NCI-H748 (cell line): ENCODE measurements at regions not wholly inside any gene's neighbourhood (a gene's known extent, or its start where the extent isn't known, plus 50 kb on each side); places are given as distances from the start of the nearest gene placed in this dataset.
"Not testable (repeated sequence)": the region's sequence is repeated elsewhere in the genome, so short reads cannot be mapped to it uniquely, and the experiment has no call there.

Source experiments
- DNase-seq: peaks from one replicate; lab custom pipeline; 2025; ENCODE audit not compliant: unreplicated experiment; lab: John Stamatoyannopoulos, UW

DNA sequence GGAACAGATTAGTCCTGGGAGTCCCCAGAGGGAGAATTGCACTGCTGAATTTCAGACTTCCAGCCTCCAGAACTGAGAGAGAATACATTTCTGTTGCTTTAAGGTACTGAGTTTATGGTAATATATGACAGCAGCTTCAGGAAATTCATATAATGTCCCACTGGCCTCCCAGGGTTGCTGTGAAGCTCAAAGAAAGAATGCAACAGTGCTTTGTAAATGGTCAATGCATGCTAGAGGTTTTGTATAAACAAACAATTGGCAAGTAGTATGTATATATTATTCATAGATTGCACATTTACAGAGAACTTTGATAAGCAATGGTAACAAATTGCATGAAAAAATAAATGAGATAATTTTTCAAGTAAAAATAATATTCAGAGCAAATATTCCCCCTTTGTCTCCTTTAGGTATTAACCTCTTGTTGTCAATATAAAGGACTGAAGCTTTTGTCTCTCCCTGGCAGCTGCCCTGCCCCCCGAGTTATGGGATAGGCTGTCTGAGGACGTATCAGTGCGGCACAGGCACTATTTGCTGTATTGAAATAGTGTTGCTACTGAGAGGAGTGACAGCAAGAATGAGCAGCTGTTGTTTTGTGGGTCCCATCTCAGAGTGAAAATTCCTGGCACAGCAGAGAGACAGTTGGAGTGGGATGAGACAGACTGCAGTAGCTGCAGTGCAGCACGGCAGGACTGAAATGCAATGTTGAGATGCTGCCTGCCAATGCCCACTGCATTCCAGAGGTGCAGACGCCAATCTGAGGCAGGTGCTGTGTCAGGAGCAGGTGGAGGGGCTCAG lies 194.2 kb upstream of the GLRA1 start:
- no peak for DNase-seq

DNA sequence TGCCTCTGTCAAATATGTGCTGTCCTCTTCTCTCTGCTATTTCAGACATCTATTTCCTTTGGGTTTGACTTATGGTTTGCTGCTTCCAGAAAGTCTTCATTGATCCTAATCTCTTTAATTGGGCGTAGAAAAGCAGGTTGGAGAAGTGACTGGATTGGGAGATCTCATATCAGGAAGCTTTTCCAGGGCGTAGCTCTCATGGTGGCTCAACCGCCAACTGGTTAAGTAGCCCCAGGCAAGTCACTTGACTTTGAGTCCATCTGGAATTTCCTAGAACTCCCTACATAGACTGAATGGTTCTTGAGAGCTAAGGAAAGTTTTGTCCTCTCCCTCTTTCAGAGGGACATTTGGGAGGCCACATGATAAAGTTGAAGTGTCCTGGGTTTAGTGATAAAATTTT lies 192.3 kb upstream of the GLRA1 start:
- peak; percentile 9 for DNase-seq

DNA sequence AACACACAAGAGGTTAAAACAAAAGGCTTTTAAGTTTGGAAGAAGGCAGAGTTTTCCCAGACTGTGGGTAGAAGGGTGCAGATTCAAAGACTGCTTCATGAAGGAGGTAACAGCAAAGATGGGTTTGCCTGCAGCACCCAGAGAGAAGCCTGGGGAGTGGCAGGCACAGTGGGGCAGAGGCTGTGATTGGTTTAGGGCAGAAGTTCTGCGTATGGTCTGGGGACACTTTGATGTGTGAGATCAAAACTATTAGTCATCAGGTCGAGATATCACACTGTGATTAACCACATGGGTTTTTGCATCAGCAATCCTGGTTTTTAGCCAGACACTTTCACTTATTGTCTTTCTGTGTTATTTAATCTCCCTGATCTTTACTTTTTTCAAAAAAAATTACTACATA lies 188.8 kb upstream of the GLRA1 start:
- no peak for DNase-seq

DNA sequence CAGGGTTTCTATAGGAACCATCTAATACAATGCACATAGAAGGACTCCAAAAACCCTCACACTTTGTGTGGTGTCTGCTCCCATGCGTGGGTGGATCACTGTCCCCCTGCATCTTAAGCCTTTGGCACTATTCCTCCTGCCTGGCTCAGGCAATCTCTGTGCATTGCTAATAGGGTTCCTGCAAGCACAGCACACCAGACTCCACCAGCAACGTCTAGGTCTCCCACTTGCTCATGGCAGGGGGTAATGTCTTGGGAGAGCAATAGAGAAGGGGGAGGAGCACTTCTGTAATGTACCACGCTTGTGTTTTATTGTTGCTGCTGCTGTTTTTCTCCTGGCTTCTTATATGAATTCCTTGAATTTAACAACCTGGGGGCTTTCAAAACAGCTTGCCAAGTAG lies 182.6 kb upstream of the GLRA1 start:
- DNase-seq = no peak

DNA sequence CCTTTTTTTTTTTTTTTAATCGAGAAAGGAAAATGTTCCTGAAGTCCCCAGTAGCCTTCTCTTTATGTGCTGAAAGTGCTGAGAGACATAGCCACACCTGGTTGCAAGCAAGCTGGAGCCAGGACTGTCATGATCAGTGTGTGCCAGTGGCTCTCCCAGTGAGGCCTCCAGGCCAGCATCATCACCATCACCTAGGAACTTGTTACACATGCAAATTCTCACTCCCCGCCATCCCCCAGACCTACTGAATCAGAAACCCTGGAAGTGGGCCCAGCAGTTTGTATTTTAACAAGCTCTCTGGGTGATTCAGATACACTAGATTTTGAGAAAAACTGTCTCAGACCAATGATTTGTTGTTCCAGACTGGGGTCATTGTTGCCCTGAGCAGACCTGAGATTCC lies 181.9 kb upstream of the GLRA1 start:
- no peak for DNase-seq

DNA sequence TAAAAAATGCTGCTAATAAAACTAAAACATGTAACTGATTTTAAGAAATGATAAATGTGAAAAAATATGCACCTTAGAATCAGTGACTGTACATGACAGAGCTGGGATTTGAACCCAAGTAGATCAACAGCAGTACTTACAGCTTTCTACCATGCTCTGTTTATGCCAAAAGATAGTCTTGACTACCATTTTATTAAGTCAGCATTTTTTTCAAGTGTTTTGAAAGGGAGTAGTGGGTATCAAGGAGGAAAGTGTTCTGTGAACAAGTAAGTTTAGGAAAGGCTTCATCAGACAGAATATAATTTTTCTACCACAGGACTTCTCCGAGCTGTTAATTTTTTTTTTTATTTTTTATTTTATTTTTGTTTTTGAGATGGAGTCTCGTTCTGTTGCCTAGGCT lies 180.4 kb upstream of the GLRA1 start:
- DNase-seq = no peak

DNA sequence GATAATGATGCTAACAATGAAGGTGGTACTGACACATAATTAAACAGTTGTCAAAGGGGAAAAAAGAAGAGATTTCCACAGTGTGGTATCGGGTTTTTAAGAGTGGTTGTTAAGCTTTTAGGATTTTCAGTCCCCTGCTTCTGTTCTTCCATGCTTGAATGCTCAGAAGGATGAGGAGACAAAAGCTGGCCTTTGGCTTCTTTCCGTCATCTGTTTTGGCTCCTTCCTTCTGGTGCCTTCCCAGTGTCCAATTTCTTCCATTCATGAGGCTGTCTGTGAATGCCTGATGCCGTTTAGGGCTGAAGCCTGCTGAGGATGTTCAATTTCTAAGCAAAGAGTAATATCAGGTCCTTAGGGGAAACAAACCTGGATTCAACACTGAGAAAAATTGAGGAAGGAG lies 179.6 kb upstream of the GLRA1 start:
- peak; percentile 8 for DNase-seq

DNA sequence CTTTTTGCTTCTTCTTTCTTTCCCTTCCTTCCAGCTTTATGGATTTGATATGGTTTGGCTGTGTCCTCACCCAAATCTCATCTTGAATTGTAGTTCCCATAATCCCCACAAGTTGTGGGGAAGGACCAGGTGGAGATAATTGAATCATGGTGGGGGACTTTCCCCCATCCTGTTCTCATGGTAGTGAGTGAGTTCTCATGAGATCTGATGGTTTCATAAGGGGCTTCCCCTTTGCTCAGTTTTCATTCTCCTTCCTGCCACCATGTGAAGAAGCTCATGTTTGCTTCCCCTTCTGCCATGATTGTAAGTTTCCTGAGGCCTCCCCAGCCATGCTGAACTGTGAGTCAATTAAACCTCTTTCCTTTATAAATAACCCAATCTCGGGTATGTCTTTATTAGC lies 178.3 kb upstream of the GLRA1 start:
- not testable (repeated sequence) for DNase-seq

DNA sequence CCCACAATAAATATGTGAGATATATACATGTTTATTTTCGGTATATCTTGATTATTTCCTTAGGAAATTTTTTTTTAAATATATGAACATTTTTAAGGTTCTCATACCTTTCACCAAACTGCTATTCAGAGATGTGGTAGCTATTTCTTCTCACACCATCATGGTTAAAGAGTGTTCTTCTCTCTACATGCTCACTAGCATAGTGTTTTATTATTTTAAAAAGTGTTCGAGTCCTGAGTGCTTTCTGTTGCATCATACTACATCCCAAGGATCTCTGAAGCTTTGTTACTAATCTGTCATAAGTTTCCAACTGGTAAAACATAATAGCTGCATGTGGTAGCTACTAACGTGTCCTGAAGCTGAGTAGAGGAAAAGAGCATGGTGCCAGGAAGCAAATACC lies 177.4 kb upstream of the GLRA1 start:
- no peak for DNase-seq

DNA sequence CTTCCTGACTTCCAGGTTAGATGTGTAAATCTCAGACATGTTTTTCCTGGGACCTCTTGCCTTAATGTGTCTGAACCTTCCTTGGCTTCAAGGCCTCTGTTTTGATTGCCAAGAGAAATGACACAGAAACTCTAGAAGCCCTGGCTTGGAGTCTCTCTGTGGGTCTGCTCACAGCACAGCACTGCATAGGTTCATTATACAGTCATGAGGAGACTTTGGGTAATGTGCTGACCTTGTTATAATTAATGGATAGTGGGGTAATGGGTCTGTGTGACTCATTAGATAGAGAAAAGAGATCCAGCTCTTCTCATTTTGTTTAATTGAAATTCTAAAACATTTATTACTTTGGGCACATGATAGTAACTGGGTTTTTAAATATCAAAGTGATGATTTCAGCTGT lies 175.8 kb upstream of the GLRA1 start:
- no peak for DNase-seq

DNA sequence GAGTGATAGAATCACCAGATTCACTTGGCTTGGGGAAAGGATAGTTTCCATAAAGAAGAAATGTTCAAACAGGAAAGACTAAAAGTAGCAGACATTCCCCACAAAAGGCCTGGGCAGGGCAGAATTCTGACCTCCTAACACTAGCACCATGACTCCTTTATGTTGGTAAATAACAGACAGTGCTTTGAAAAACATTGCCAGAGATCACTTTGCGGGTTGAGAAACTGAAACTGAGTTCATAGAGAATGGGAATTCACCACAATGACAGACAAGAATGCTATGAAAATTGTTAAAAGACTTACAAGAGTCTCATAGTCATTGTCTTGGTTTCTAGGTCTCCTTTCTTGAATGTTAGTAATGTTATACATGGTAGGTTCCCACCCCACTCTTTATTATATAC lies 172.5 kb upstream of the GLRA1 start:
- no peak for DNase-seq

DNA sequence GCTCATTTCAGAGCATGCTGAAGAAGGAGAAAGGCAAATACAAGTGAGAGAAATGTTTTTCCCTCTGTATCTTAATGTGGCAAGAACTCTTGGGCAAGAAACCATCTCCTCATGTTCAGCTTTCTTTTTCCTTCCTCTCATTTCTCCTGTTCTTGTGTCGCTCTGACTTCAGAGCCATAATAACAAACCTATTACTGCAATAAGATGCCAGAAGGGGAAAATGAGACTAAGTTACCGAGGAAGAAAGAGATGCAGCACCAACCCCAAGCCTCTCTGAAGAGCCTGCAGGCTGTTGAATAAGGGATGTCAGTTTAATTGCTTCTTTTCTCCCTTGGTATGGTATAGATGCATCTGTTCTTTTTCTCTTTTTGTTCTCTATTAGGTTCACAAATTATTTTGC lies 170.1 kb upstream of the GLRA1 start:
- no peak for DNase-seq

DNA sequence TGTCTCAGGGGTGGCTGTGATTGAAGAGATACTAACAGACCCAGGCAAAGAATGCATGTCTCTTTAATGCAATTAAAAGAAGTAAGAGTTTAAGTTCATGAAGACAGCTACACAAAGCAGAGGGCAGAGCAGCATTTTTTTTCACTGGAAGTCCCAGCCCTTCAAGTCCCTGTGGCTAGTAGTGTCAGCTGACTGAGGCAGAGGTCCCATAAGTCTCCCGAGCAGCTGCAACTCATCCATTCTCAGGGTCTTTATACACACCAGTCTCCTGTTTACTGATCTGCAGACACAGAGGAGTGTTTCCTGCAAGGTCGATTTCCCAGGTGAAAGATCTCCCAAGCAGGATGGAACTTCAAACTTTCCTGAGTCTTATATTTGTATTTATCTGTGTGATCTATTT lies 169.4 kb upstream of the GLRA1 start:
- DNase-seq = no peak

DNA sequence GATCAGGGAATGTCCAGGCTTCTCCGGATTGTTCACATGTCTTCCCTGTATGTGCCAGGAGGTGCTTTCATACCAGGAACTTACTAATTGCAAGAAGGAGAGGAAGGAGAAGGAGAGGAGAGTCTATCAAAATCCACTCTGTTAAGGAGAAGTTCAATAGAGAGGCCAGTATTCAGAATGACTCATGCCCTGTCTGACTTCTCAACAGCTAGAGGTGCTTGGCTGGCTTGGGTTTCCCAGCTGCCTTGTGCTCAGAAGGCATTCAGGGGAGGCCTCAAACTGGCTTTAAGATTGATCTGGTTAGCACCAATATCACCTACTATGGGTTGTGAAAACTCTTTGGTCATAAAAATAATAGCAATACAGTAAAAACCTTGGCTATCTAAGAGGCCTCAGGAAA lies 167.9 kb upstream of the GLRA1 start:
- no peak for DNase-seq

DNA sequence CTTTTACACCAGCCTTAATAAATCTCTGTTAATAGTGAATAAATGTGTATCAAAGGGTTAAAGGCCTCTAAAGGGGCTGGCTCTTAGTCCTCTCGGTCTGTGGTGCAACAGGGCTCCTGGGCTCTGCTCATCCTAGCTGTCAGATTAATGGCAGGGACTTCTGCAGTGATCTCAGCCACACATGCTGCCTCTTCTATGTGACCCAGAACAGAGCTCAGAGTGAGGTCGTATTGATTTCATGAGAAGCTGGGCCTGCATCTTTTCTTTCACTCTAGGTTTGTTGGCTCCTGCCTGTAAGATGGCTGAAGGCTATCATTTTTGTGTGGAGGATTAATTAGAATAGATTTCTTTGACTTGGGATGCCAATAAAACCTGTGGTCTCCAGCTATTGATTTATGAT lies 165.0 kb upstream of the GLRA1 start:
- no peak for DNase-seq

DNA sequence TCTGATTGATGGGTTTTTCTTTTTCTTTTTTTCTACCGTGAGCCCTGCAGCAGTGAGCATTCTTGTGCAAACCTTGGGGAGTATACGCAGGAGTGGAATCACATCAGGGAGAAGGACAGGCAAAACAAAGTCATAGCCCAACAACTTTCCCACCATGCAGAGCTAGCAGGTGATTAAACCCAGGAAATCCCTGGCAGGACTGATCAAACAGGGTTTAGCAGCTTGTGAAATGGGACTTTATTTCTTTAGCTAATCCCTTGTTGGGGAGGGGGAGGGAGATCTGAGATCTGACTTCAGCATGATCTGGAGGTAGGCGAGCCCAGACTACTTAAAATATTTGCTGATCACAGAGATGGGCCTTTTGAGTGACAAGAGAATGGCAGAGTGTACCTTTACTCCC lies 162.0 kb upstream of the GLRA1 start:
- no peak for DNase-seq

DNA sequence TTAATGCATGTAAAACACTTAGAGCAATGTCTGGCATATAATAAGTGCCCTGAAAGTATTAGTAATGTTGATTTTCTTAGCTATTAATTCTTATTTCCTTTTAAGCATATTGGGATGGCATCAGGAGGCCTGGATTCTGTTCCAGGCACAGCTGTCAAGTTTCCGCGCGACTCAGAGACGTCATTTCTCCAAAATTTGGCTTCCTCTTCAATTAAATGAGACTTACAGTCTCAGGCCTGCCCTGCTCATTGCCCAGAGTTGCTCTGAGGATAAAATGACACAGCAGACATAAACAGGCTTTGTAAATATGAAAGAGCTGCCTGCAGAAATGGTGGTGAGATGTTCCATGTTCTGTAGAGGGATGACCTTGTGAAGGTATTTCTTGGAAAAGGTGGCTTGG lies 159.8 kb upstream of the GLRA1 start:
- no peak for DNase-seq

DNA sequence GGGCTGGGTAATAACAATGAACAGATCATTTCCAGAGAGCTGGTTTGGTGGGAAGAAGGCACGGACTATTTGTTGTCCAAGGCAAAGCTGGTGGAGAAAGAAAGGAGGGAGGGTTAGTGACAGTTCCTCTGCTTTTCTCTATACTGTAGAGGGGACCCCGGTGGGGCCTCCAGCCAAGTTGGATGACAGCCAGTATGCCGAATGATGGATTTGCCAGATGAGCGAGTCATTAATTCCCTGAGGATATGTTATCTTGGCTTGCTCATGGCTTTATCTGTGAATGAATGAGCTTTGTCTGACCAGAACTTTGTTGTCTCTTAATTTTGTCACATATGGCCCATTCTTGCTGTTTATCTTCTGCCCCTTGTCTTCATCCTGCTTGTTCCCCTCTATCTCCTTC lies 158.6 kb upstream of the GLRA1 start:
- no peak for DNase-seq

DNA sequence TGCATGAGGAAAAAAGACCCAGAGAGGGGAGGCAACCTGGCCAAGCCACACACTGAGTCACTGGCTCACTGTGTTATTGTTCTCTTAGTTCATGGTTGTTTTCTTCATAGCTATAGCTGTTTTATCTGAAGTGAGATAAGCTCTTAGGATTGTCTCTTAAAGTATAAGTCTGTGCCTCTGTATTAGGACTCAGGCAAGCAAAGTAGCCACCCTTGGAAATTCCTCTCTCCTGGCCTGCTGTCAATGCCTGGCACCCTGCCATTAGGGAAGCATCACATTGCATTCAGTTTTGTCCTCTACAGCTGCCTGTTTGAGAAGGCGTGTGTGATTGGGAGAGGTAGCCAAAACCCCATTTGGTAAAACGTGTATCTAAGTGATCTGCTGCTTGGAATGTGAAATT lies 147.4 kb upstream of the GLRA1 start:
- peak; percentile 36 for DNase-seq

DNA sequence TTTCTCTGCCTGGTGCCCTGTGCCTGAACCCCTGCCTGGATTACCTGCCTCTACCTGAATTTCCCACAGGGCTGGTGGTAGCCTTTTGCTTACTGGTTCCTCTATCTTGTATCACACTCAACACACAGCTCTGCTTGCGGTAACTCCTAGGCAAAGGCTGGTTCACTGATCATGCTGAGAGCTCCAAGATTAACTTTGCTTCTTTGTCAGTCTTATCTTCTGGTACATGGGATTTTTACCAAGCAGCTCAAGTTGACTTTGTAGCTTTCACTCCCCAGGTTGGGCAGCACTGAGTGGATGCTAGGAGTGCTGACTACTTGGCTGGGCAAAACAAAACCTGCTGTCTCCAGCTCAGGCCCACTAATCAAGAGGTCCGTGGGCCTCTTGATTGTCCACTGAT lies 145.9 kb upstream of the GLRA1 start:
- no peak for DNase-seq

DNA sequence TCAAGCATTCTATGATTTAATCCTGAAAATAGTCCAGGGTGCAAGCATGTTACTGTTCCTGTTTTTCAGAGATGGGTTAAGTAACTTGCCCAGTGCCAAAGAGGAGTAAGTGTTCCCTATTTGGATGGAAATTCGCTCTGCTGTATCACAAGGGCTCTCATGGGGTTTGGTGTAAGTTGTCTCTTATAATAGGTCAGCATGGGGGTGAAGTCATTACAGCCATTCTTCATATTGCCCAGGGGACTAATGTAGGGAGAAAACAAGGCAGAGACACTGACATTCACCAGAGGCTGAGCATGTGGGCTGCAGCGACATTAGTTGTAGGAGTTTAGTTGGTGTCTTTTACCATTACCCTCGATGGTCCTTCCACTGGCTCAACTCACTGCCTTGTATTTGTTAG lies 142.1 kb upstream of the GLRA1 start:
- no peak for DNase-seq

DNA sequence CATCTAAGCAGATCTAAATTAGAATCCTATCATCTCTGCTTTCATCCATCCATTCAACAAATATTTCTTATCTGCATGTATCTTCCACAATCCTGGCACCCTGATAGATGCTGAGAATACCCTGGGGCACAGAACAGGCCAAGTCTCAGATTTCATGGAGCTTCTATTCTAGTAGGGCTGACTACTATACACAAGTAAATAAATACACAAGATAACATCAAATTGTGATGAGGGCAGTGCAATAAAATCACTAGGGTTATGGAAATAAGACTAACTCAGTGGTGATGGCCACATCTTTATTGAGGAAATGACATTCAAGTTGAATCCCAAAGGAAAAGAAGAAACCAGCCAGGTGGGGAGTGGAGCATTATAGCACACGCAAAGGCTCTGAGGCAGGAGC lies 138.4 kb upstream of the GLRA1 start:
- DNase-seq = no peak

DNA sequence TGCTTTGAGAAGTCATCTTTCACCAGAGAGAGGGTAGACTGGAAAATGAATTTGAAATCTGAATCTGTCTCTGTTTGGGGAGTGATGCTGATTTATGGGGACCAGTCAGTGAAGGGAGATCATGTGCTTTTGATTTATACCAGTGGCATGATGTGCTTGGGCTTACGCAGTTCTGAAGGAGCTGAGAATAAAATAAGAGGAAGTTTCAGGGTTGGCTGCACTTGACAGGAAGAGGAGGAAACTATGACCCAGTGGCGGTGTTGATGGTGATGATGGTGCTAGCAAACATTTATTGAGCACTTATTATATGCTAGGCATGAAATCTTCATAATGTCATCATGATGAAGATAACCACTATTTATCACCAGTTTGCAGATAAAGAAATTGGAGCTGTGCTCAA lies 136.4 kb upstream of the GLRA1 start:
- DNase-seq = no peak

DNA sequence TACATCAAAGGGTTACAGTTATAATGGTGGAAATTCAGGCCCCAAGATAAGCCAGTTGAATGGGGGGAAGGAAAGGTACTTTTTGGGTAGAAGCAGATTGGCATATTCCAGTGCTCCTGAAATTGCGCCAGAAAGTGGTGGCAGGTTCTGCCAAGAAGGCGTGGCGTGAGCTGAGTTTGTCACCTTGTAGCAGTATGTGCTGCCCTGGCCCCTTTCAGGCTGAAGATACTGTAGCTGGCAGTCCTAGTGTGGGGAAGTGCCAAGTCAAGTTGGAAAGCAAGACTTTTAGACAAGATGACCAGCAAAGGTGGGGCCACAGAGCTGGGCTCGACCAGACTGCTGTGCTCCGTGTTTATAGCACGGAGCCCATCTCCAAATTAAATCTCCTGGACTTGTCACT lies 133.6 kb upstream of the GLRA1 start:
- no peak for DNase-seq
